ENCODE measurements at regions not wholly inside any gene's neighbourhood (a gene's known extent, or its start where the extent isn't known, plus 50 kb on each side); places are given as distances from the start of the nearest gene placed in this dataset.
A peak's percentile ranks its signal among the peaks of the same experiment; 100 is the strongest.

DNA sequence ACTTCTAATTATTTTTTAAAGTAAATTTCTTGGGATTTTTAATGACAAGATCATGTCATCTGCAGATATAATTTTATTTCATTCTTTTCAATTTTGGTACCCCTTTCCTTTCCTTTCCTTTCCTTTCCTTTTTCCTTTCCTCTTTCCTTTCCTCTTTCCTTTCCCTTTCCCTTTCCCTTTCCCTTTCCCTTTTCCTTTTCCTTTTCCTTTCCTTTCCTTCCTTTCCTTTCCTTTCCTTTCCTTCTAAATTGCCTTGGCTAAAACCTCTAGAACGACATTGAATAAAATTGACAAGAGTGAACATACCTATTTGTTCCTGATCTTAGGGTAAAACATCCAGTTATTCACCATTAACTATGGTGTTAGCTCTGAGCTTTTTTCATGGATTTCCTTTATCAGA is 334.1 kb downstream of the NDFIP2 start:
- no peak overlapping the region for H3K27ac Mint-ChIP-seq

DNA sequence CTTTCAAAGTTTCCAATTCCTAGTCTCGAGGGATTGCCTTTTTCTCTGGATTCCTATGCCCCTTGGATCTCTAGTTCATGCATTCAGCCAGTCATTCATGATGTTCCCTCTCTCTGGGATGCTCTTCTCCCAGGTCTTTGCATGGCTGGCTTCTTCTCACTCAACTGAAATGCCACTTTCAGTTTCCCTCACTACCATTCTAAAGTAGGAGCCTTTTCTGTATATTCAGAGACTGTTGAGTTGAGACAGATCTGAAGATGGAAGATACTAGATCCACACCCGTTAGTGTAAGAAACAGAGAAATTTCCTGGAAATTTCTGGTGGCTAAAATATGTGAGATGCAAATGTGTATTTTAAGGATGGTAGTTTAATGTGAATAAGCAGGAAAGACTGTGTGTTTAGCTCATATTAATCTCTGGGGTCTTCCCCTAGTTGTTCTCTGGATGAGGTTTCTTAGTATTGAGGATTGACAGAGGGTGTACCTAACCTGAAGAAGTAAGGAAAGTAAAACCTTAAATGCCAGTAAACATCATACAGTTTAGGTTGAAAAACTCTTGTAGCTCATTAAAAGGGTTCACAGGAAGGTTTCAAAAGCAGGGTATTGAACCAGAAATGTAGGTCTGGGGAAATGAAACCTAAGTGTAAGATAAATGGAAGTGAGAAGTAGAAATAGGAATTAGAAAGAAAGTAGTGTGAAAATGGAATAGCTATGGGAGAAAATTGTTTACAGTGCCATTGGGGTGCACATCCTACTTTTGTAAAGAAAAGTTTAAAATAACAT is 331.3 kb downstream of the NDFIP2 start:
- H3K27me3 Mint-ChIP-seq (ENCODE audit: insufficient read depth), result no peaks in the 10 kb centered on the region
- H3K4me3 ChIP-seq (ENCODE audit: low read length), result no peak overlapping the region
- H3K4me3 Mint-ChIP-seq, result no peak overlapping the region
- H3K27me3 ChIP-seq (ENCODE audit: control insufficient read depth, insufficient read depth, low read length, poor library complexity, severe bottlenecking), result no peaks in the 10 kb centered on the region
- no peak overlapping the region for H3K27ac Mint-ChIP-seq
- 91% methylated on average over 2 of the region's 2 CpGs for WGBS, 2 experiments (ENCODE audit: insufficient coverage in 1 of 2, insufficient read length in 1 of 2)
- H3K36me3 Mint-ChIP-seq (ENCODE audit: low read depth), result no peaks in the 10 kb centered on the region
- peaks cover 19% of the 10 kb centered on the region for H3K4me1 Mint-ChIP-seq
- DNase-seq, result no peak
- H3K9me3 ChIP-seq (ENCODE audit: control insufficient read depth, low read length), result peaks cover 17% of the 10 kb centered on the region
- H3K9ac ChIP-seq (ENCODE audit: extremely low read depth, low read length, poor library complexity, severe bottlenecking), result no peak overlapping the region
- TF ChIP-seq, protein P1, sequence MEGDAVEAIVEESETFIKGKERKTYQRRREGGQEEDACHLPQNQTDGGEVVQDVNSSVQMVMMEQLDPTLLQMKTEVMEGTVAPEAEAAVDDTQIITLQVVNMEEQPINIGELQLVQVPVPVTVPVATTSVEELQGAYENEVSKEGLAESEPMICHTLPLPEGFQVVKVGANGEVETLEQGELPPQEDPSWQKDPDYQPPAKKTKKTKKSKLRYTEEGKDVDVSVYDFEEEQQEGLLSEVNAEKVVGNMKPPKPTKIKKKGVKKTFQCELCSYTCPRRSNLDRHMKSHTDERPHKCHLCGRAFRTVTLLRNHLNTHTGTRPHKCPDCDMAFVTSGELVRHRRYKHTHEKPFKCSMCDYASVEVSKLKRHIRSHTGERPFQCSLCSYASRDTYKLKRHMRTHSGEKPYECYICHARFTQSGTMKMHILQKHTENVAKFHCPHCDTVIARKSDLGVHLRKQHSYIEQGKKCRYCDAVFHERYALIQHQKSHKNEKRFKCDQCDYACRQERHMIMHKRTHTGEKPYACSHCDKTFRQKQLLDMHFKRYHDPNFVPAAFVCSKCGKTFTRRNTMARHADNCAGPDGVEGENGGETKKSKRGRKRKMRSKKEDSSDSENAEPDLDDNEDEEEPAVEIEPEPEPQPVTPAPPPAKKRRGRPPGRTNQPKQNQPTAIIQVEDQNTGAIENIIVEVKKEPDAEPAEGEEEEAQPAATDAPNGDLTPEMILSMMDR (conservative IDR thresholded peaks at IDR 0.05), result no peak
- H3K9me3 Mint-ChIP-seq, result peaks cover 5% of the 10 kb centered on the region
- H3K4me1 ChIP-seq (ENCODE audit: control insufficient read depth, insufficient read depth, low read length), result peaks cover 12% of the 10 kb centered on the region
- no peaks in the 10 kb centered on the region for H3K36me3 ChIP-seq (ENCODE audit: control insufficient read depth, insufficient read depth, low read length)
- no peak overlapping the region for H3K27ac ChIP-seq (ENCODE audit: low read depth, low read length)

More for the DNA sequence above, 334.1 kb downstream of the NDFIP2 start:
- H3K27me3 ChIP-seq (ENCODE audit: control insufficient read depth, insufficient read depth, low read length, poor library complexity, severe bottlenecking), result no peaks in the 10 kb centered on the region
- Mint-ChIP-seq H3K4me3 (no peak overlapping the region), H3K27me3 (ENCODE audit: insufficient read depth) (no peaks in the 10 kb centered on the region), H3K9me3 (peaks cover 7% of the 10 kb centered on the region), H3K36me3 (ENCODE audit: low read depth) (no peaks in the 10 kb centered on the region), H3K4me1 (peaks cover 17% of the 10 kb centered on the region)
- H3K4me1 ChIP-seq (ENCODE audit: control insufficient read depth, insufficient read depth, low read length), result peaks cover 12% of the 10 kb centered on the region
- TF ChIP-seq, protein P1 (conservative IDR thresholded peaks at IDR 0.05), result no peak
- DNase-seq, result no peak
- no peak overlapping the region for H3K4me3 ChIP-seq (ENCODE audit: low read length)
- no peak overlapping the region for H3K9ac ChIP-seq (ENCODE audit: extremely low read depth, low read length, poor library complexity, severe bottlenecking)
- WGBS, 2 experiments (ENCODE audit: insufficient coverage in 1 of 2, insufficient read length in 1 of 2), result 92% methylated on average over 1 of the region's 1 CpG; no CpG with 5 or more reads in 1 of the 2 experiments
- H3K27ac ChIP-seq (ENCODE audit: low read depth, low read length), result no peak overlapping the region
- no peaks in the 10 kb centered on the region for H3K9me3 ChIP-seq (ENCODE audit: control insufficient read depth, low read length)
- no peaks in the 10 kb centered on the region for H3K36me3 ChIP-seq (ENCODE audit: control insufficient read depth, insufficient read depth, low read length)

DNA sequence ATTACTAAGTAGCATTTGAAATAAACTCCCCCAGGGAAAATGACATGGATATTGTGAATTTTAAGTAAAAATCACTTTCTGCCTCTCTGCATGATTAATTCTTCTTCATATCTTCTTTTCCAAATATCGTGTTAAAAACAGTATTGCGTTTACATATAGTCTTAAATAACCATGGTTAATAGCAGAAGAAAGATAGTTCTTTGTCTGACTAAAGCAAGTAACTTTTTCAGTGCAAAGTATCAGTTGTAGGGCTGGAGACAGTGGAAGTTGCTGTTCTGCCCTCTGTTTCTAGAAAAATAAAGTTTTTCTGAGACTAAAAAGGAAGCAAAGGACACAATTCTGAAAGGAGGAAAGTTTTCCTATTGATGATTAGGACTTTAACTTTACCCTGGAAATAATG is 330.2 kb downstream of the NDFIP2 start:
- Histone ChIP-seq H3K4me3 (ENCODE audit: low read length) (peak overlapping the region; percentile 51), H3K4me1 (ENCODE audit: control insufficient read depth, insufficient read depth, low read length) (peaks cover 12% of the 10 kb centered on the region), H3K9me3 (ENCODE audit: control insufficient read depth, low read length) (peaks cover 17% of the 10 kb centered on the region), H3K27ac (ENCODE audit: low read depth, low read length) (no peak overlapping the region), H3K9ac (ENCODE audit: extremely low read depth, low read length, poor library complexity, severe bottlenecking) (no peak overlapping the region), H3K36me3 (ENCODE audit: control insufficient read depth, insufficient read depth, low read length) (no peaks in the 10 kb centered on the region), H3K27me3 (ENCODE audit: control insufficient read depth, insufficient read depth, low read length, poor library complexity, severe bottlenecking) (no peaks in the 10 kb centered on the region)
- Mint-ChIP-seq H3K27me3 (ENCODE audit: insufficient read depth) (no peaks in the 10 kb centered on the region), H3K9me3 (no peaks in the 10 kb centered on the region), H3K4me3 (no peak overlapping the region), H3K36me3 (ENCODE audit: low read depth) (no peaks in the 10 kb centered on the region), H3K27ac (no peak overlapping the region), H3K4me1 (peaks cover 28% of the 10 kb centered on the region)
- DNase-seq, result no peak
- TF ChIP-seq, protein P1 (conservative IDR thresholded peaks at IDR 0.05), result no peak
- 78% methylated on average over 1 of the region's 2 CpGs; no CpG with 5 or more reads in 1 of the 2 experiments for WGBS, 2 experiments (ENCODE audit: insufficient coverage in 1 of 2, insufficient read length in 1 of 2)
